Tibial nerve (tissue), 4 donors: ENCODE measurements at regions not wholly inside any gene's neighbourhood (a gene's known extent, or its start where the extent isn't known, plus 50 kb on each side); places are given as distances from the start of the nearest gene placed in this dataset.

ENCODE experiments used
- CTCF ChIP-seq, 5 experiments: fragments of 200-600 bp in 3 of 5; fragments of 450-650 bp in 2 of 5; sonication (generic) in 3 of 5; IDR thresholded peaks; one replicate each; pipeline ENCODE4 v1.5.1; 2016 to 2019; ENCODE audit warnings: antibody characterized with exemption in 5 of 5, mild to moderate bottlenecking in 3 of 5, moderate library complexity in 2 of 5
- EP300 ChIP-seq, 2 donors: sonication (generic); formaldehyde crosslinking; IDR thresholded peaks; one replicate each; pipeline ENCODE4 v1.6.1; 2017; ENCODE audit warnings: antibody characterized with exemption in 2 of 2, mild to moderate bottlenecking in 1 of 2
- POLR2A ChIP-seq, 2 donors: fragments of 450-650 bp; IDR thresholded peaks; one replicate each; pipeline ENCODE4 v1.6.1; 2017; ENCODE audit warnings: antibody characterized with exemption in 2 of 2, mild to moderate bottlenecking in 2 of 2, moderate library complexity in 2 of 2

GRCh38 chr1:79749607-79750006 is 743.1 kb upstream of the ADGRL4 start:
- TF ChIP-seq CTCF (IDR thresholded peaks at IDR 0.05): no peak
- TF ChIP-seq POLR2A (IDR thresholded peaks at IDR 0.05): no peak
- no peak for TF ChIP-seq EP300 (IDR thresholded peaks at IDR 0.05)
